Keratinocyte (primary cell): ENCODE measurements at regions not wholly inside any gene's neighbourhood (a gene's known extent, or its start where the extent isn't known, plus 50 kb on each side); places are given as distances from the start of the nearest gene placed in this dataset.

Source experiments
- DNase-seq: peaks from one replicate; pipeline ENCODE4 v3.0.0-alpha.2; 2011; ENCODE audit warnings: low read depth, missing footprints, low spot score
- FAIRE-seq: peaks from 2 replicates; lab custom pipeline; 2011; peaks lifted over from hg19 to GRCh38; lab: Jason Lieb, UNC
- H2AFZ ChIP-seq: 2 replicates; pipeline ENCODE4 v1.6.0; 2012; ENCODE audit warnings: low read length, control low read depth, inconsistent platforms; ENCODE audit not compliant: control insufficient read depth
- H3K27ac ChIP-seq: 2 replicates; pipeline ENCODE4 v1.5.1; 2011; ENCODE audit warnings: low read length; ENCODE audit not compliant: control insufficient read depth, insufficient read depth
- H3K27me3 ChIP-seq: 3 replicates; pipeline ENCODE4 v1.6.0; 2011; ENCODE audit warnings: low read length; ENCODE audit not compliant: control insufficient read depth, insufficient read depth; ENCODE audit errors: extremely low read depth
- H3K36me3 ChIP-seq, 2 experiments: 2 replicates in 1 of 2; 3 replicates in 1 of 2; pipeline ENCODE4 v1.5.1; 2011; ENCODE audit warnings: low read length in 2 of 2, mild to moderate bottlenecking in 1 of 2; ENCODE audit not compliant: control insufficient read depth in 2 of 2, insufficient read depth in 2 of 2; ENCODE audit errors: extremely low read depth in 1 of 2
- H3K4me1 ChIP-seq: 3 replicates; pipeline ENCODE4 v1.5.1; 2011; ENCODE audit warnings: low read length; ENCODE audit not compliant: control insufficient read depth, insufficient read depth; ENCODE audit errors: extremely low read depth
- H3K4me2 ChIP-seq: 3 replicates; pipeline ENCODE4 v1.6.0; 2011; ENCODE audit warnings: low read depth, low read length; ENCODE audit not compliant: control insufficient read depth, insufficient read depth; ENCODE audit errors: extremely low read depth
- H3K4me3 ChIP-seq, 3 experiments: fragments of 200-600 bp in 1 of 3; sonication (generic) in 1 of 3; 2 replicates in 2 of 3; 3 replicates in 1 of 3; pipeline ENCODE4 v1.5.1; 2011 to 2016; ENCODE audit warnings: low read length in 3 of 3, mild to moderate bottlenecking in 3 of 3, control low read depth in 2 of 3, inconsistent platforms in 1 of 3, low read depth in 1 of 3, mixed read lengths in 1 of 3, mixed run types in 1 of 3, moderate library complexity in 1 of 3; ENCODE audit not compliant: control insufficient read depth in 2 of 3, insufficient read depth in 2 of 3; ENCODE audit errors: extremely low read depth in 1 of 3
- H3K79me2 ChIP-seq: 2 replicates; pipeline ENCODE4 v1.6.0; 2012; ENCODE audit warnings: low read length; ENCODE audit not compliant: control insufficient read depth, insufficient read depth
- H3K9ac ChIP-seq: 3 replicates; pipeline ENCODE4 v1.6.0; 2011; ENCODE audit warnings: low read length; ENCODE audit not compliant: control insufficient read depth, insufficient read depth; ENCODE audit errors: extremely low read depth
- H3K9me1 ChIP-seq: 3 replicates; pipeline ENCODE4 v1.6.0; 2011; ENCODE audit warnings: low read length; ENCODE audit not compliant: control insufficient read depth, insufficient read depth; ENCODE audit errors: extremely low read depth
- H3K9me3 ChIP-seq: 2 replicates; pipeline ENCODE4 v1.5.1; 2012; ENCODE audit warnings: low read depth, low read length; ENCODE audit not compliant: control insufficient read depth
- H4K20me1 ChIP-seq: 3 replicates; pipeline ENCODE4 v1.6.0; 2011; ENCODE audit warnings: low read length; ENCODE audit not compliant: control insufficient read depth, insufficient read depth; ENCODE audit errors: extremely low read depth
- CTCF ChIP-seq, 3 experiments: IDR thresholded peaks in 1 of 3; conservative IDR thresholded peaks in 1 of 3; optimal IDR thresholded peaks in 1 of 3; 2 replicates in 2 of 3; 3 replicates in 1 of 3; pipeline versions ENCODE3 to v1.5.1; 2011; ENCODE audit warnings: low read length in 3 of 3, mild to moderate bottlenecking in 3 of 3, moderate library complexity in 2 of 3, control low read depth in 1 of 3, inconsistent platforms in 1 of 3; ENCODE audit not compliant: insufficient read depth in 2 of 3; ENCODE audit errors: extremely low read depth in 1 of 3
- EZH2 ChIP-seq: IDR thresholded peaks from one replicate; pipeline ENCODE4 v1.6.1; 2012; ENCODE audit warnings: inconsistent platforms, mild to moderate bottlenecking, low read length, moderate library complexity
- dilution Hi-C: fragments of 300-500 bp; cut with MboI; formaldehyde crosslinking; loops from one replicate; pipeline ENCODE4 v1.7.0; 2020; ENCODE audit warnings: low sequenced_read_pairs; ENCODE audit not compliant: extremely low pct_ligation_motif_present

- FAIRE-seq (no peak), DNase-seq (no peak)
These were observed 102.7 kb upstream of the BCL2L14 start for GRCh38 chr12:11968048-11968383.

GRCh38 chr12:11968516-11968915, 102.2 kb upstream of the BCL2L14 start:
- Histone ChIP-seq H3K9me1 (no peaks in the 10 kb centered on the region), H3K9ac (no peak overlapping the region), H3K4me3 (no peak overlapping the region), H3K36me3 (no peaks in the 10 kb centered on the region), H3K79me2 (no peaks in the 10 kb centered on the region), H2AFZ (no peak overlapping the region), H3K27me3 (no peaks in the 10 kb centered on the region), H4K20me1 (no peaks in the 10 kb centered on the region), H3K4me2 (no peak overlapping the region), H3K27ac (no peak overlapping the region), H3K4me1 (no peaks in the 10 kb centered on the region), H3K9me3 (no peaks in the 10 kb centered on the region)
- no peak for DNase-seq
- dilution Hi-C loops = no loop called here
- TF ChIP-seq CTCF (optimal IDR thresholded peaks at IDR 0.05 in 1 of 3, IDR thresholded peaks at IDR 0.05 in 1 of 3, conservative IDR thresholded peaks at IDR 0.05 in 1 of 3; ENCODE audit: extremely low read depth in 1 of 3, insufficient read depth in 2 of 3, low read length in 3 of 3) (no peak), EZH2 (no peak)
- FAIRE-seq = no peak

More at GRCh38 chr12:11968048-11968383, 102.7 kb upstream of the BCL2L14 start:
- Histone ChIP-seq H3K9ac (no peak overlapping the region), H4K20me1 (no peaks in the 10 kb centered on the region), H3K79me2 (no peaks in the 10 kb centered on the region), H3K9me1 (no peaks in the 10 kb centered on the region), H3K27ac (no peak overlapping the region), H3K4me1 (no peaks in the 10 kb centered on the region), H3K27me3 (no peaks in the 10 kb centered on the region), H3K36me3 (no peaks in the 10 kb centered on the region), H3K9me3 (no peaks in the 10 kb centered on the region), H3K4me3 (no peak overlapping the region), H3K4me2 (no peak overlapping the region), H2AFZ (no peak overlapping the region)
- no peak for TF ChIP-seq EZH2
- TF ChIP-seq CTCF (optimal IDR thresholded peaks at IDR 0.05 in 1 of 3, IDR thresholded peaks at IDR 0.05 in 1 of 3, conservative IDR thresholded peaks at IDR 0.05 in 1 of 3; ENCODE audit: extremely low read depth in 1 of 3, insufficient read depth in 2 of 3, low read length in 3 of 3) = no peak
- dilution Hi-C loops = no loop called here
